Stimulated activated CD8-positive, alpha-beta memory T cell treated with anti-CD3 and anti-CD28 coated beads, Interleukin-7, amount 100 ng/mL, for 4 hours (primary cell): ENCODE measurements at regions not wholly inside any gene's neighbourhood (a gene's known extent, or its start where the extent isn't known, plus 50 kb on each side); places are given as distances from the start of the nearest gene placed in this dataset.
"Not testable (repeated sequence)": the region's sequence is repeated elsewhere in the genome, so short reads cannot be mapped to it uniquely, and the experiment has no call there.

Source experiments
- DNase-seq, 2 donors: peaks; one replicate each; pipeline ENCODE4 v3.0.0-alpha.2; 2020; ENCODE audit warnings: low read depth in 2 of 2

DNA sequence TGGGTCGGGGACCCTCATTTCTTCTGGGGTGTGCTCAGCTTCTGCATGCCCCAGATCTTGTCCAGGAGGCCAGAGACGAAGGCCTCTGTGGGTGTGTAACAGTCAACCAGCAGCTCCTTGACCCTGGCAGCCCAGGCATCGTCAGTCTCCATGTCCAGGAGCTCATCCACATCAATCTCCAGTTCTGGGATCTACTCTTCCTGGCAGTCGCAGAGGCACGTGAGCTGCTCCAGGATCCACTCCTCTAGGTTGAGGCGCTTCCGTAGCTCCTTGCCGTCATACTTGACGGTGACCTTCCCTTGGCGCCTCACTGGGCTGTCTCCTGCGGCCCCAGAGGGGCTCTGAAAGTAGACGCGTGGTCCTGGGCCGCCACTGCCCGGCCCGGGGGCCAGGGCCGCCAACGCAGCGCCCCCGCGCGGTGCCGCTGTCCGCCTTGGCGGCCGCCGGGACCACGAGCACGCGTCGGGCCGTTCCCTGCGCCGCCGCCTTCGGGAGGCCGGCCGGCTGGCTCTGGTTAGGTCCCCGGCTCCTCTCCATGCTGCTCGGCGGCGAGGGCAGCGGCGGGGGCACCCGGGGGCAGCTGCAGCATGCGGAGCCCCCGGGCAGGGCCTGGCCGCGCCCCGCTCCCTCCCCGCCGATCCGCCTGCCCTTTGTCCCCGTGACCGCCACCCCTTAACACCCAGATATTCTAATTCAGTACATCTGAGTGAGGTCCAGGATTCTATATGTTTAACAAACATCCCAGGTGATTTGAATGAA lies 170.5 kb downstream of the SEPTIN7 start:
- DNase-seq = no peak

- DNase-seq = peak in 1 of 2 donors; percentile 29
These were observed 175.1 kb downstream of the SEPTIN7 start for GRCh38 chr7:35975851-35976454.

DNA sequence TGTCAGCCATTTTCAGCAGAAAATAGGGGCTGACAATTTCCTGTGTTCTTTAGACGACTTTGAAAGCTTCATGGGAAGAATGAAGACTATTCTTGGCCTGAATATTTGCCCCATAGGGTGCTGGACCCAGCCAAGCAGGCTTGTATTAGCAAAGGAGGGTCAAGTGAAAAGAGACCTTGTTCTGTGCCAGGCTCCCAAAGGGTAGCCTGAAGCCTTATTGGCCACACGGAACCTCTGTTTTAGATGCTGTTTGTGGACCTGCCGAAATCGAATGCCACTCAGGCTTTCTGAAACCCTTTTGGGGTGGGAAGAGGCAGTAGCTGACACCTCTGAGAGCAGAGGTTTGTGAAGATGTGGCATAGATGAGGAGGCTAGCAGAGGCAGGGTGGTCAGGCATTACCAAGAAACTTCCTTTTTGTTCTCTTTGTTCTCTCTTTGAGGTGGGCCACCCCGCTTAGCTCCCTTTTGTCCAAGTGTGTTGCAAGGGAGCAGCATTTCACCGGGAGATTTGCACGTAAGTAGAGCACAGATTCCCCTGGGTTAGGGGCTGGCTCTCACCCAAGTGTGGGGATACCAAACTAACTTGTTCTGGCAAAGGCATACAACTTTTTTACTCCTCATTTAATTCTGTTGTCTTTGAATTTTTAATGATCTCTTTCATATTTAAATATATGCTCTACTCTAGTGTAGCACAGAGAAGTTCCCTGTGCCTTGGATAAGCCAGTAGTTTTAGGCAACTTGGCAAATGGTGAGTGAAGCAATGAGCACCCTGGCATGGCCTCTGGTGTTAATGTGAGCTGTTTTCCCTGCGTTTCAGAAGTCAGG lies 174.0 kb upstream of the EEPD1 start:
- not testable (repeated sequence) for DNase-seq

DNA sequence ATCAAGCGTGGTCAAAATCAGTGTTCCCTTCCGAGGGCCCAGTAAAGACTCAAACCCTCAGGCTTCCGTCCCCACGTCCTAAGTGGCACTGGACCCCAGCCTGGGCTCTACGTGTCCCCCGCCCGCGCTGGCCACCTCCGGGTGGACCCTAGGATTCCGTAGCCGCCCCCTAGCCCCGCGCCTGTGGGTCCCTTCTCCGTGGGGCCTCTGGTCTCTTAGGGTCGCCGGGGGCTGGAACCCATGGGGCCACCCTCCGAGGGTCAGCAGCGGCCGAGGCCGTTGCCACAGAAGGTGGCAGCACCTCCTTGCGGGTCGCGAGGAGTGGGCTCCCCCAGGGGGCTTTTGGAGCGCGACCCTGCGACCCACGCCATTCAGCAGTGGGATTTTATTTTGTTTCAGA lies 170.5 kb upstream of the EEPD1 start:
- DNase-seq = no peak

GRCh38 chr7:35983626-35984025 lies 169.4 kb upstream of the EEPD1 start:
- no peak for DNase-seq

- DNase-seq = peak; percentile 51 to 66
These were observed 167.8 kb upstream of the EEPD1 start for GRCh38 chr7:35985126-35985754.

DNA sequence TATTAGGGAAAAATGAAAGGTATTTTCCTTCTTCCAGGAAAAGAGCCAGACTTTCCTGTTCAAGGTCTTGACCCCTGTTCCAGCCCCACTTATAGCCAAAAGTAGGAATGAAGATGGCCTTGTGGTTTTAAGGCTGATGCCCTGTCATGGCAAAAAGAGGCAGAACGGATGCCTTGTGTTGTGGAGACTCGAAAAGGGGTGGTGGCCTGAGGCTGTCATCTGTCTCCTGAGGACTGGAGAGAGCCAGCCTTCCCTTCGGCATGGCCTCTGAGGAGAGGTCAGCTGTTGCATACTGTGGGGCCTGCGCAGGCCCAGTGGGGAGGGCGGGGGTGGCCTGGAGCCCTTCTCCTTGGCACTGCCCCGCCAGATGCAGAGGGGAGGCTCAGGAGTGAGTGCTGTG lies 166.0 kb upstream of the EEPD1 start:
- no peak for DNase-seq

GRCh38 chr7:35988105-35988504 lies 164.9 kb upstream of the EEPD1 start:
- DNase-seq = no peak

GRCh38 chr7:35988818-35989217 lies 164.2 kb upstream of the EEPD1 start:
- no peak for DNase-seq

GRCh38 chr7:35991511-35992232 lies 161.4 kb upstream of the EEPD1 start:
- no peak for DNase-seq

GRCh38 chr7:35992436-35992835 lies 160.6 kb upstream of the EEPD1 start:
- DNase-seq = no peak

DNA sequence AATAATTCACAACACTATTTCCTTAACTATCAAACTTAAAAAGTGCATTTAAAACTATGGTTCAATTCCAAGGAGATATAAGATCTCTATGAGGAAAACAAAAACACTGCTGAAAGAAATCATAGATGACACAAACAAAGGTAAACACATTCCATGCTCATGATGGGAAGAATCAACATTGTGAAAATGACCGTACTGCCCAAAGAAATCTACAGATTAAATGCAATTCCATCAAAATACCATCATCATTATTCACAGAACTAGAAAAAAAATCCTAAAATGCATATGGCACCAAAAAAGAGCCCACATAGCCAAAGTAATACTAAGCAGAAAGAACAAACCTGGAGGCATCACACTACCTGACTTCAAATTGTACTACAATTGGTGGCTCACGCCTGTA lies 159.9 kb upstream of the EEPD1 start:
- no peak for DNase-seq

- DNase-seq = no peak
These were observed 159.1 kb upstream of the EEPD1 start for GRCh38 chr7:35993676-35994606.

DNA sequence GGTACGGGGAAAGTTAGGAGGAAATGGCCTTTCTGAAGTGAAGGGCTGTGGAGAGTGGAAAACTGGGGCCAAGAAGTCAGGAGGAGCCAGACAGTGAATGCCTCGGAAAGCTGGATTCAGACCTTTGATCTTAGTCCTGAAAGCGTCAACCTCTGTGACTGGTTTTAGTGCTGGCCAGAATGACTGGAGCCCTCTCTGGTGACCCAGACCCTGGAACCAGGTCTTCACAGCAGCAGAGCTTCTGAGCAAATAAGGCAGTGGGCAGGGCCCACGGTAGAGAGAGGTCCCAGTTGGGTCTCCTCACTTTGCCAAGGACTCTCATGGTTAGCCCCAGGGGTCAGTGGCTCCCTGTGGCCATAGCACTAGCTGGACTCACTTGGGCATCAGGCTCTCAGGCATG lies 157.7 kb upstream of the EEPD1 start:
- DNase-seq = no peak

- no peak for DNase-seq
These were observed 154.6 kb upstream of the EEPD1 start for GRCh38 chr7:35998481-35998880.

DNA sequence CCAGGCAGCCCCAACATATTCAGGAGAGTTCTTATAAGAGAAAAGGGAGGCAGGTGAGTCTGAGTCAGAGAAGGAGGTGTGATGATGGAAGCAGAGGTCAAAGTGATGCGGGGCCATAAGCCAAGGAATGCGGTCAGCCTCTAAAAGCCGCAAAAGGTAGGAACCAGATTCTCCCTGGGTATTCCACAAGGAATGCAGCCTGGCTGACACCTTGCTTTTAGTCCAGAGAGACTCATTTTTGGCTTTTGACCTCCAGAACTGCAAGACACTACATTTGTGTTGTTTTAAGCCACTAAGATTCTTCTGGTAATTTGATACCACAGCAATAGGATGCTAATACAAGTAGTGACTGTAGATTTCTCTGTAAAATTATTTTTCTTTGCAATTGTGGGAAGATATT lies 151.5 kb upstream of the EEPD1 start:
- no peak for DNase-seq

DNA sequence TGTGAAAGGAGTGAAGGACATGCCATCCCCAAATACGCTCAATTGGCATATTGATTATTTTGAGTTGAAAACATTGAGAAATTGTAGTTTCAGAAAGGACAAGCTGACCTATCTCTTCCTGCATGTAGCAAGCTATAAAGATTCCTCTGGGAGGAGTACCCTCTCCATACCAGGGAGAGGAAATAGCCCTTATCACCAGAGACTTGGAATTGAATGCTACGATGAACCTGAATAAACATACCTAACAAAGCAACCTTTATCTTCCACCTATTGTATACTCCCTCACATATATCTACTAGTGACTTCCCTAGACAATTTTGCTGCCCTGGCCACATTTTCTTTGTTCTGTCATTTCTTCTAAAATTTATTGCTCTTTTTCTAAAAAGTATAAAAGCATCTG lies 150.2 kb upstream of the EEPD1 start:
- no peak for DNase-seq

DNA sequence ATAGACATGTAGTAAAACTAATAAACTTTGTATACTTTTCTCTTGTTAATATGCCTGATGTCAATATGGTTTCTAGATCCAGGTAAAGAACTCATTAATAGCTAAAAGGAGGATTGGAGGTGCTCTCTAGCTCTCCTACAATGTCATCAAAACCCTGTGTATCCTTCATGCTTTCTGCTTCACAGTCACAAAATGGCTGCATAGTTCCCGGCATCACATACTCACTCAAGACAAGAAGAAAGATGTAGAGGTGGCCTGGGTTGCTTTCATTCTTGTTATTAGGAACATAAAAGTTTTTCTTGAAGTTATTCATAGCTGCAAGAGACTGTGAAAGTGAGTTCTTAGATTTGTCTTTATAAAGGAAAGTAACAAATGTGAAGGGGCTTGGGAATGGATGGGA lies 149.7 kb upstream of the EEPD1 start:
- no peak for DNase-seq

DNA sequence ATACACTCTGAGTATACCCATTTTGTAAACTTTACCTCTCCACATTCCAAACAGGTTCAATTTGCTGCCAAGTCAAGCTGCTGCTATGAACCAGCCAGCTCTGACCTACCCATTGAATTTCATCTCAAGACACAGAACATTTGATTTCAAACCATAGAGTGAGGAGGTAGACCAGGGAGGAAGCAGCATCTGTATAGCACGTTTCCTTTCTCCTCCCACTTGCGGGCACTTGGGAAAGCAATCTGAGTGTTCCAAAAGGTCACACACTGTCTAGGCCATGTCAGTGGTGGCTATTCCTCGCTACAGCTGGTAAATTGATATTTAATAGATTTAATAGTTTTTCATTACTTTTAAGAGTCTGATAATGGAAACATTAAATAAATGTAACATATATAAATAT lies 147.8 kb upstream of the EEPD1 start:
- no peak for DNase-seq

- no peak for DNase-seq
These were observed 147.2 kb upstream of the EEPD1 start for GRCh38 chr7:36005876-36006275.
